ENCODE measurements at regions not wholly inside any gene's neighbourhood (a gene's known extent, or its start where the extent isn't known, plus 50 kb on each side); places are given as distances from the start of the nearest gene placed in this dataset.
"Not testable (repeated sequence)": the region's sequence is repeated elsewhere in the genome, so short reads cannot be mapped to it uniquely, and the experiment has no call there.

GRCh38 chr1:233723387-233723786, 109.5 kb downstream of the KCNK1 start:
- Histone ChIP-seq H2BK120ac (ENCODE audit: low read depth, low read length, poor library complexity, severe bottlenecking) (no peak overlapping the region), H2AK5ac (ENCODE audit: insufficient read length, low read length) (no peak overlapping the region), H3K9me3 (ENCODE audit: control insufficient read depth, low read depth, low read length) (no peaks in the 10 kb centered on the region), H3K4me2 (ENCODE audit: insufficient read depth, insufficient read length, low read length) (no peak overlapping the region), H3K23me2 (ENCODE audit: insufficient read length, low read depth, low read length, poor library complexity, severe bottlenecking) (no peaks in the 10 kb centered on the region), H4K91ac (ENCODE audit: insufficient read length, low read depth, low read length) (no peak overlapping the region), H2BK20ac (ENCODE audit: low read depth, low read length, poor library complexity, severe bottlenecking) (no peak overlapping the region), H3K9ac (ENCODE audit: extremely low read depth, insufficient read length, low read length) (no peak overlapping the region), H2BK15ac (ENCODE audit: low read depth, low read length) (no peak overlapping the region), H3K27me3 (ENCODE audit: insufficient read depth, low read length) (no peaks in the 10 kb centered on the region), H3K56ac (ENCODE audit: insufficient read length, low read depth, low read length) (no peak overlapping the region), H3K23ac (ENCODE audit: insufficient read length, low read depth, low read length) (no peak overlapping the region), H4K20me1 (ENCODE audit: control insufficient read depth, insufficient read depth, insufficient read length) (no peaks in the 10 kb centered on the region), H4K8ac (replicated peaks; ENCODE audit: insufficient read length, low read depth, low read length) (no peak overlapping the region), H2AFZ (ENCODE audit: low read length) (no peak overlapping the region), H4K5ac (ENCODE audit: insufficient read length, low read depth, low read length) (no peak overlapping the region), H3K79me1 (ENCODE audit: insufficient read depth, low read depth, low read length, poor library complexity, severe bottlenecking) (no peaks in the 10 kb centered on the region), H3K4me1 (ENCODE audit: insufficient read depth, low read length) (no peaks in the 10 kb centered on the region; the same call in none of the 2 replicates), H3K4ac (ENCODE audit: low read depth, low read length) (no peak overlapping the region), H2BK12ac (ENCODE audit: insufficient read length, low read depth, low read length) (no peak overlapping the region), H3K27ac (ENCODE audit: insufficient read length, low read depth, low read length) (no peak overlapping the region), H3K18ac (ENCODE audit: insufficient read length, low read depth, low read length) (no peak overlapping the region), H2BK5ac (ENCODE audit: insufficient read length, low read length) (no peak overlapping the region), H3K14ac (ENCODE audit: insufficient read depth, low read length) (no peak overlapping the region), H3K79me2 (ENCODE audit: insufficient read depth, low read length) (no peaks in the 10 kb centered on the region), H3T11ph (ENCODE audit: low read length) (no peak overlapping the region)
- H3K9me3 Mint-ChIP-seq = peaks cover 0 to 5% of the 10 kb centered on the region in 2 experiments; a peak in 2 of 5 replicates
- TF ChIP-seq, protein P1, sequence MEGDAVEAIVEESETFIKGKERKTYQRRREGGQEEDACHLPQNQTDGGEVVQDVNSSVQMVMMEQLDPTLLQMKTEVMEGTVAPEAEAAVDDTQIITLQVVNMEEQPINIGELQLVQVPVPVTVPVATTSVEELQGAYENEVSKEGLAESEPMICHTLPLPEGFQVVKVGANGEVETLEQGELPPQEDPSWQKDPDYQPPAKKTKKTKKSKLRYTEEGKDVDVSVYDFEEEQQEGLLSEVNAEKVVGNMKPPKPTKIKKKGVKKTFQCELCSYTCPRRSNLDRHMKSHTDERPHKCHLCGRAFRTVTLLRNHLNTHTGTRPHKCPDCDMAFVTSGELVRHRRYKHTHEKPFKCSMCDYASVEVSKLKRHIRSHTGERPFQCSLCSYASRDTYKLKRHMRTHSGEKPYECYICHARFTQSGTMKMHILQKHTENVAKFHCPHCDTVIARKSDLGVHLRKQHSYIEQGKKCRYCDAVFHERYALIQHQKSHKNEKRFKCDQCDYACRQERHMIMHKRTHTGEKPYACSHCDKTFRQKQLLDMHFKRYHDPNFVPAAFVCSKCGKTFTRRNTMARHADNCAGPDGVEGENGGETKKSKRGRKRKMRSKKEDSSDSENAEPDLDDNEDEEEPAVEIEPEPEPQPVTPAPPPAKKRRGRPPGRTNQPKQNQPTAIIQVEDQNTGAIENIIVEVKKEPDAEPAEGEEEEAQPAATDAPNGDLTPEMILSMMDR (conservative IDR thresholded peaks at IDR 0.05) = no peak
- peaks cover 0 to 7% (median 3%) of the 10 kb centered on the region in 3 experiments; a peak in 2 of 7 replicates for H3K36me3 Mint-ChIP-seq (ENCODE audit: insufficient read depth in 1 of 3, low read depth in 3 of 3)
- no peak for DNase-seq
- no peaks in the 10 kb centered on the region for H3K27me3 Mint-ChIP-seq (ENCODE audit: low read depth)
- H3K27ac Mint-ChIP-seq = no peak overlapping the region
- WGBS (ENCODE audit: extremely low coverage, insufficient read length, low lambda C conversion rate) = no CpG with 5 or more reads among the region's 6 CpGs
- peaks cover 26 to 34% of the 10 kb centered on the region in 2 experiments for H3K4me1 Mint-ChIP-seq
- no peak overlapping the region for H3K4me3 Mint-ChIP-seq

- H3K14ac ChIP-seq (ENCODE audit: insufficient read depth, low read length); H3K4me1 ChIP-seq (ENCODE audit: insufficient read depth, low read length); H3K9ac ChIP-seq (ENCODE audit: extremely low read depth, insufficient read length, low read length); H3K4ac ChIP-seq (ENCODE audit: low read depth, low read length); H3K27me3 Mint-ChIP-seq (ENCODE audit: low read depth); H4K8ac ChIP-seq (replicated peaks; ENCODE audit: insufficient read length, low read depth, low read length); H3K9me3 ChIP-seq (ENCODE audit: control insufficient read depth, low read depth, low read length); H4K20me1 ChIP-seq (ENCODE audit: control insufficient read depth, insufficient read depth, insufficient read length); H3K23ac ChIP-seq (ENCODE audit: insufficient read length, low read depth, low read length); H3K36me3 Mint-ChIP-seq (ENCODE audit: insufficient read depth in 1 of 3, low read depth in 3 of 3); H3K18ac ChIP-seq (ENCODE audit: insufficient read length, low read depth, low read length); H3K4me2 ChIP-seq (ENCODE audit: insufficient read depth, insufficient read length, low read length); H3K9me3 Mint-ChIP-seq; H3K27ac Mint-ChIP-seq; H3K79me1 ChIP-seq (ENCODE audit: insufficient read depth, low read depth, low read length, poor library complexity, severe bottlenecking); H3T11ph ChIP-seq (ENCODE audit: low read length); H2AK5ac ChIP-seq (ENCODE audit: insufficient read length, low read length); H3K56ac ChIP-seq (ENCODE audit: insufficient read length, low read depth, low read length); H3K4me3 Mint-ChIP-seq; H3K27me3 ChIP-seq (ENCODE audit: insufficient read depth, low read length); H2BK12ac ChIP-seq (ENCODE audit: insufficient read length, low read depth, low read length); H3K27ac ChIP-seq (ENCODE audit: insufficient read length, low read depth, low read length); H2BK120ac ChIP-seq (ENCODE audit: low read depth, low read length, poor library complexity, severe bottlenecking); H4K5ac ChIP-seq (ENCODE audit: insufficient read length, low read depth, low read length); H3K23me2 ChIP-seq (ENCODE audit: insufficient read length, low read depth, low read length, poor library complexity, severe bottlenecking); H4K91ac ChIP-seq (ENCODE audit: insufficient read length, low read depth, low read length); H2AFZ ChIP-seq (ENCODE audit: low read length); H2BK5ac ChIP-seq (ENCODE audit: insufficient read length, low read length); DNase-seq; H2BK15ac ChIP-seq (ENCODE audit: low read depth, low read length); H3K79me2 ChIP-seq (ENCODE audit: insufficient read depth, low read length); H2BK20ac ChIP-seq (ENCODE audit: low read depth, low read length, poor library complexity, severe bottlenecking): not testable (repeated sequence)
- H3K4me1 Mint-ChIP-seq = peaks cover 29 to 38% of the 10 kb centered on the region in 2 experiments
- WGBS (ENCODE audit: extremely low coverage, insufficient read length, low lambda C conversion rate) = no CpG with 5 or more reads among the region's 10 CpGs
Observed at GRCh38 chr1:233724131-233724631, 110.3 kb downstream of the KCNK1 start.

Measured in H9 (cell line).